Activated CD4-positive, CD25-positive, alpha-beta regulatory T cell treated with anti-CD3 and anti-CD28 coated beads, Interleukin-2, amount 50 U/mL, for 16 hours (primary cell): ENCODE measurements at regions not wholly inside any gene's neighbourhood (a gene's known extent, or its start where the extent isn't known, plus 50 kb on each side); places are given as distances from the start of the nearest gene placed in this dataset.
"Not testable (repeated sequence)": the region's sequence is repeated elsewhere in the genome, so short reads cannot be mapped to it uniquely, and the experiment has no call there.

Experiments used
- DNase-seq: peaks from one replicate; pipeline ENCODE4 v3.0.0-alpha.2; 2020; ENCODE audit warnings: low read depth, low spot score

GRCh38 chr5:164498438-164498837 is 993.0 kb downstream of the MAT2B start:
- DNase-seq, result no peak

DNA sequence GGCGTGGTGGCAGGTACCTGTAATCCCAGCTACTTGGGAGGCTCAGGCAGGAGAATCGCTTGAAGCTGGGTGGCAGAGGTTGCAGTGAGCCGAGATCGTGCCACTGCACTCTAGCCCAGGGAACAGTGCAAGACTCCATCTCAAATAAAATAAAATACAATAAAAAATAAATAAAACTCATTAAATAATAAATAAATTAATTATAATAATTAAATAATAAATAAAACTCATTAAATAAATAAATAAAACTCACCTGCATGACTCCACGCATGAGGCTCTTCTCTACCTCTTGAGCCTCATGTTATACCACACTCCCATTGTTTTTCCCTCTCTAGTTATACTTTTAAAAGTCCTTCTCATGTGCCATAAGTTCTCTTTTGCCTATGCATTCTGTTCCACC is 995.4 kb downstream of the MAT2B start:
- no peak for DNase-seq

GRCh38 chr5:164501344-164501743 is 995.9 kb downstream of the MAT2B start:
- no peak for DNase-seq

GRCh38 chr5:164504141-164504772 is 998.8 kb downstream of the MAT2B start:
- DNase-seq, result no peak

- no peak for DNase-seq
These were observed 1000.4 kb downstream of the MAT2B start for GRCh38 chr5:164505791-164506190.

GRCh38 chr5:164518067-164518740 is 1012.8 kb downstream of the MAT2B start:
- DNase-seq, result no peak

DNA sequence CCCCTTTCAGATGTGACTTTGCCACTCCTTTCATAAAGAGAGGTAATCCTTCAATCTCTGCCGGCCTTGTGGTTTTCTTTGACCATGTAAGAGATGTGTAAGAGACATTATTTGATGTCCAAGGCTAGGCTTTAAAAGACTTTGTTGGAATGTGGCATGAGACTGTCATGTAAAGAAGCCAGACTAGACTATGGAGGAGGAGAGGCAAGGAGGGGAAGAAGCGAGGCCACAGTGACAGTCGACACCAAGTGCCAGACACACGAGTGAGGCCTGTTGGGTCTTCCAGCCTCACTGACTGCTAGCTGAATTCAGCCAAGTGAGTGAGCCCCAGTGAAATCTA is 1013.3 kb downstream of the MAT2B start:
- no peak for DNase-seq

GRCh38 chr5:164532235-164532900 is 1026.9 kb downstream of the MAT2B start:
- DNase-seq, result no peak

- not testable (repeated sequence) for DNase-seq
These were observed 1028.0 kb downstream of the MAT2B start for GRCh38 chr5:164533426-164533825.

DNA sequence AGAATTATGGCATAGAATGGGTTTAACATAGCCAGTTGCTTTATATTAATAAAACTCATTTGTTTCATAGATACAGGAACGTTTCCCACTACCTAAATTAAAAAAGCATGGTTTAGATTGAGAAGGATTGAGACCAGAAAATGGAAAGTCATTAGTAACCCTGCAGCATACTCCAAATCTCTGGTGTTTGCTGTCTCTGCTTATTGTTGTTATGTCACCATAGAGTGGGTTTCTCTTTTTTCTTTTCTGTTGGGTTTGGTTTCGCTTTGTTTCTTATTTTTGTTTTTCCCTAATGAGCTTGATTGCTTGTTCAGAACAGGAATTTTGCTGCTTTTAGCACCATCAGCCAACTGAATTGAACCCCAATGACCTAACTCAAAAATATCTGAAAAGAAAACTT is 1034.8 kb downstream of the MAT2B start:
- no peak for DNase-seq

GRCh38 chr5:164545507-164545906 is 1040.1 kb downstream of the MAT2B start:
- DNase-seq, result no peak

DNA sequence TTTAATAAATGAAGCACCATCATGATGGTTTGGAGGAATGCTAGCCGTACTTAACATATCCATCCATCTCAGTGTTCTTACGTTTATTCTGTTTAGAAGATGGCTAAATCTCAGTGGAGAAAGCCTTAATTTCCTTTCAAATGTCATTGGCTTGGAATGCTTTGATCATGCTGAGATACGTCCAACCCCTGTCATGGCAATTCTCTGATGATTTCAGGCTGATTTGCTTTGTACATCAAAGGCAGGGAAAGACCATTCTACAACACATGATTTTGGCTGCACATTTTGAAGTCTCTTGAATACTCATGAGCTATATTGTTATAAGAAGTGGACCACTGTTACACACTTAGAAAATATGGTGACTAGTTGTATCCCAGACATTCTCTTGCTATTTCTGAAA is 1048.4 kb downstream of the MAT2B start:
- no peak for DNase-seq

GRCh38 chr5:164555809-164556208 is 1050.4 kb downstream of the MAT2B start:
- DNase-seq, result no peak

GRCh38 chr5:164560216-164560615 is 1054.8 kb downstream of the MAT2B start:
- DNase-seq, result no peak

GRCh38 chr5:164561933-164562872 is 1056.8 kb downstream of the MAT2B start:
- no peak for DNase-seq

GRCh38 chr5:164563370-164563769 is 1058.0 kb downstream of the MAT2B start:
- no peak for DNase-seq

DNA sequence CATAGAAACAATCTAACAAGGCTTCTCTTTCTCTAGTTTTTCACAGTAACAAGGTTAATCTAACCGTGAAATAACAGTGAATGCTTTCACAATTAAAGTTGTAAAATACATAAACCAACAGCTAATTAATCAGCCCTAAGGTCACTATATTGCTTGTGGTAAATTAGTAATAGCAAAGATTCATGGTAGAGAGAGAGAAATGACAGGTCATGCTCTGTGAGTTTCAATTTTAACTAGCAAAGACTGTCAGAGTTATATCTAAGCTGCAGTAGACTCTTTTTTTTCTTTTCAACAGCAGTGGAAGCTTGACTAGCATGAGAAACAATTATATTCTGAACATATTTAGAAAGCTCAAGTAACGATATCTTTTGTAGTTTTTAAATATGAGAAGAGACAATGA is 1068.0 kb downstream of the MAT2B start:
- DNase-seq, result no peak

- DNase-seq, result no peak
These were observed 1071.8 kb downstream of the MAT2B start for GRCh38 chr5:164577201-164577600.

DNA sequence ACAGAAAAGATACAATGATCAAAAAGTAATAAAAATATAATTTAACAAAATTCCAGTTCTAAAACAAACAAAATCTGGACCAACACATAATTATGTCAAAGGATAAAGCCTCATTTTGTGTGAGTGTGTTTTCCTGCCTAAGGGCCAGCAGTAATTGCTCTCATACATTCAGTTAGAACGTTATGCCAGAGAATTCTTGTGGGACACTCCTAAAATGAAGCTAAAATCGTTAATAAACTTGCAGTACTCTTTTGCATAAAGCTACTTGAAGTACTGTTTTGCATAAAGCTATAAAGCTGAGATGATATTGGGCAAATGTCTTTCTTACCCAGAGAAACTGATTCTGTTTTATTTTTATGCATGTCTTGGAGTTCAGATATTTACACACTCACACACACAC is 1072.3 kb downstream of the MAT2B start:
- no peak for DNase-seq

GRCh38 chr5:164578401-164578800 is 1073.0 kb downstream of the MAT2B start:
- DNase-seq, result no peak

DNA sequence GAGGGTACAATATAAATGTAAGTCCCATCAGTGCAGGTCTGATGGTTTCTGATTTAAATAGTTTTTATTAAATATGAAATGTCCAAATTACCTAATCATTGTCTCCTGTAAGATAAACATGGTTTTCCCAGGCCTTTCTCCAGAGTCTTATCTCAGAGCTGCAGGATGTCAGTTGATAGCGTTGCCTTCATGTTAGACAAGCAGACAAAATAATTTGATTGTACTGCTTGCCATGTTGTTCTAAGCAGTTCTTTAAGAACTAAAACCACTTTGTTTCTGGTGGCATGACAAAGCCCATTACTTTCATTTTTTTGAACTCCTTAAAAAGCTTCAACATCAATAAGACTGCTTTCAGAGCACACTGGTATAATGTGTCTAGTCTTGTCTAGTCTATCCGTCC is 1073.5 kb downstream of the MAT2B start:
- DNase-seq, result no peak

- DNase-seq, result no peak
These were observed 1074.7 kb downstream of the MAT2B start for GRCh38 chr5:164580155-164580554.
